GM21526 (cell line): ENCODE measurements at regions not wholly inside any gene's neighbourhood (a gene's known extent, or its start where the extent isn't known, plus 50 kb on each side); places are given as distances from the start of the nearest gene placed in this dataset.

Experiments used
- ATAC-seq: cut with Tn5 transposase; IDR thresholded peaks from one replicate; pipeline ENCODE4 v1.9.1; 2021; ENCODE audit warnings: moderate library complexity; ENCODE audit not compliant: unreplicated experiment, low FRiP score

- no peak for ATAC-seq
Observed at GRCh38 chr1:60757485-60757884, 324.9 kb upstream of the NFIA start.

- ATAC-seq = no peak
Observed at GRCh38 chr1:60753036-60753900, 329.1 kb upstream of the NFIA start.

GRCh38 chr1:60751306-60751705, 331.1 kb upstream of the NFIA start:
- no peak for ATAC-seq

- no peak for ATAC-seq
Observed at GRCh38 chr1:60747353-60747752, 335.0 kb upstream of the NFIA start.

- ATAC-seq = no peak
Observed at GRCh38 chr1:60746278-60746791, 336.0 kb upstream of the NFIA start.

GRCh38 chr1:60745484-60745883, 336.9 kb upstream of the NFIA start:
- ATAC-seq = no peak

- ATAC-seq = no peak
Observed at GRCh38 chr1:60742339-60742738, 340.0 kb upstream of the NFIA start.

GRCh38 chr1:60740154-60740553, 342.2 kb upstream of the NFIA start:
- no peak for ATAC-seq

- no peak for ATAC-seq
Observed at GRCh38 chr1:60739729-60740128, 342.6 kb upstream of the NFIA start.

- ATAC-seq = no peak
Observed at GRCh38 chr1:60732977-60733401, 349.4 kb upstream of the NFIA start.

GRCh38 chr1:60731321-60731720, 351.0 kb upstream of the NFIA start:
- no peak for ATAC-seq

GRCh38 chr1:60727552-60727951, 354.8 kb upstream of the NFIA start:
- ATAC-seq = no peak

- no peak for ATAC-seq
Observed at GRCh38 chr1:60716472-60716871, 365.9 kb upstream of the NFIA start.

GRCh38 chr1:60715970-60716369, 366.4 kb upstream of the NFIA start:
- no peak for ATAC-seq

- no peak for ATAC-seq
Observed at GRCh38 chr1:60709426-60709825, 372.9 kb upstream of the NFIA start.

- no peak for ATAC-seq
Observed at GRCh38 chr1:60705026-60705425, 377.3 kb upstream of the NFIA start.

GRCh38 chr1:60703155-60703554, 379.2 kb upstream of the NFIA start:
- ATAC-seq = no peak

GRCh38 chr1:60699325-60699724, 383.0 kb upstream of the NFIA start:
- ATAC-seq = no peak

- no peak for ATAC-seq
Observed at GRCh38 chr1:60697204-60697994, 385.0 kb upstream of the NFIA start.

GRCh38 chr1:60696512-60696911, 385.8 kb upstream of the NFIA start:
- ATAC-seq = no peak

GRCh38 chr1:60695716-60696171, 386.6 kb upstream of the NFIA start:
- no peak for ATAC-seq
